Keratinocyte (primary cell): ENCODE measurements at regions not wholly inside any gene's neighbourhood (a gene's known extent, or its start where the extent isn't known, plus 50 kb on each side); places are given as distances from the start of the nearest gene placed in this dataset.
"Not testable (repeated sequence)": the region's sequence is repeated elsewhere in the genome, so short reads cannot be mapped to it uniquely, and the experiment has no call there.

Experiments
- DNase-seq: peaks from one replicate; pipeline ENCODE4 v3.0.0-alpha.2; 2011; ENCODE audit warnings: low read depth, missing footprints, low spot score
- FAIRE-seq: peaks from 2 replicates; lab custom pipeline; 2011; peaks lifted over from hg19 to GRCh38; lab: Jason Lieb, UNC
- H2AFZ ChIP-seq: 2 replicates; pipeline ENCODE4 v1.6.0; 2012; ENCODE audit warnings: low read length, control low read depth, inconsistent platforms; ENCODE audit not compliant: control insufficient read depth
- H3K27ac ChIP-seq: 2 replicates; pipeline ENCODE4 v1.5.1; 2011; ENCODE audit warnings: low read length; ENCODE audit not compliant: control insufficient read depth, insufficient read depth
- H3K27me3 ChIP-seq: 3 replicates; pipeline ENCODE4 v1.6.0; 2011; ENCODE audit warnings: low read length; ENCODE audit not compliant: control insufficient read depth, insufficient read depth; ENCODE audit errors: extremely low read depth
- H3K36me3 ChIP-seq, 2 experiments: 2 replicates in 1 of 2; 3 replicates in 1 of 2; pipeline ENCODE4 v1.5.1; 2011; ENCODE audit warnings: low read length in 2 of 2, mild to moderate bottlenecking in 1 of 2; ENCODE audit not compliant: control insufficient read depth in 2 of 2, insufficient read depth in 2 of 2; ENCODE audit errors: extremely low read depth in 1 of 2
- H3K4me1 ChIP-seq: 3 replicates; pipeline ENCODE4 v1.5.1; 2011; ENCODE audit warnings: low read length; ENCODE audit not compliant: control insufficient read depth, insufficient read depth; ENCODE audit errors: extremely low read depth
- H3K4me2 ChIP-seq: 3 replicates; pipeline ENCODE4 v1.6.0; 2011; ENCODE audit warnings: low read depth, low read length; ENCODE audit not compliant: control insufficient read depth, insufficient read depth; ENCODE audit errors: extremely low read depth
- H3K4me3 ChIP-seq, 3 experiments: fragments of 200-600 bp in 1 of 3; sonication (generic) in 1 of 3; 2 replicates in 2 of 3; 3 replicates in 1 of 3; pipeline ENCODE4 v1.5.1; 2011 to 2016; ENCODE audit warnings: low read length in 3 of 3, mild to moderate bottlenecking in 3 of 3, control low read depth in 2 of 3, inconsistent platforms in 1 of 3, low read depth in 1 of 3, mixed read lengths in 1 of 3, mixed run types in 1 of 3, moderate library complexity in 1 of 3; ENCODE audit not compliant: control insufficient read depth in 2 of 3, insufficient read depth in 2 of 3; ENCODE audit errors: extremely low read depth in 1 of 3
- H3K79me2 ChIP-seq: 2 replicates; pipeline ENCODE4 v1.6.0; 2012; ENCODE audit warnings: low read length; ENCODE audit not compliant: control insufficient read depth, insufficient read depth
- H3K9ac ChIP-seq: 3 replicates; pipeline ENCODE4 v1.6.0; 2011; ENCODE audit warnings: low read length; ENCODE audit not compliant: control insufficient read depth, insufficient read depth; ENCODE audit errors: extremely low read depth
- H3K9me1 ChIP-seq: 3 replicates; pipeline ENCODE4 v1.6.0; 2011; ENCODE audit warnings: low read length; ENCODE audit not compliant: control insufficient read depth, insufficient read depth; ENCODE audit errors: extremely low read depth
- H3K9me3 ChIP-seq: 2 replicates; pipeline ENCODE4 v1.5.1; 2012; ENCODE audit warnings: low read depth, low read length; ENCODE audit not compliant: control insufficient read depth
- H4K20me1 ChIP-seq: 3 replicates; pipeline ENCODE4 v1.6.0; 2011; ENCODE audit warnings: low read length; ENCODE audit not compliant: control insufficient read depth, insufficient read depth; ENCODE audit errors: extremely low read depth
- dilution Hi-C: fragments of 300-500 bp; cut with MboI; formaldehyde crosslinking; loops from one replicate; pipeline ENCODE4 v1.7.0; 2020; ENCODE audit warnings: low sequenced_read_pairs; ENCODE audit not compliant: extremely low pct_ligation_motif_present

- H3K9me3 ChIP-seq, H3K4me3 ChIP-seq, H2AFZ ChIP-seq, dilution Hi-C loops, H3K27me3 ChIP-seq, H3K4me2 ChIP-seq, H3K79me2 ChIP-seq, H3K27ac ChIP-seq, H3K36me3 ChIP-seq, H3K9ac ChIP-seq, H3K4me1 ChIP-seq, H3K9me1 ChIP-seq, DNase-seq, H4K20me1 ChIP-seq, FAIRE-seq: not testable (repeated sequence)
These were observed 159.8 kb downstream of the LAT start for GRCh38 chr16:29144669-29145062.

- H3K4me1 ChIP-seq, H3K36me3 ChIP-seq, DNase-seq, H3K4me3 ChIP-seq, H4K20me1 ChIP-seq, H3K9ac ChIP-seq, H3K27ac ChIP-seq, H2AFZ ChIP-seq, H3K79me2 ChIP-seq, H3K9me3 ChIP-seq, FAIRE-seq, H3K4me2 ChIP-seq, H3K9me1 ChIP-seq, H3K27me3 ChIP-seq, dilution Hi-C loops: not testable (repeated sequence)
These were observed 159.2 kb downstream of the LAT start for GRCh38 chr16:29143739-29144668.

- H3K9ac ChIP-seq, FAIRE-seq, dilution Hi-C loops: not testable (repeated sequence)
These were observed 157.7 kb downstream of the LAT start for GRCh38 chr16:29142506-29142905.

More at GRCh38 chr16:29142506-29142905, 157.7 kb downstream of the LAT start:
- not testable (repeated sequence) for H3K27me3 ChIP-seq, H3K79me2 ChIP-seq, H3K9me1 ChIP-seq, H3K4me1 ChIP-seq, H3K4me2 ChIP-seq, H3K27ac ChIP-seq, DNase-seq, H3K4me3 ChIP-seq, H3K36me3 ChIP-seq, H3K9me3 ChIP-seq, H4K20me1 ChIP-seq, H2AFZ ChIP-seq
